ENCODE measurements at regions not wholly inside any gene's neighbourhood (a gene's known extent, or its start where the extent isn't known, plus 50 kb on each side); places are given as distances from the start of the nearest gene placed in this dataset.
"Not testable (repeated sequence)": the region's sequence is repeated elsewhere in the genome, so short reads cannot be mapped to it uniquely, and the experiment has no call there.

GRCh38 chr11:116680349-116681125 lies 92.2 kb downstream of the BUD13 start:
- DNase-seq (ENCODE audit: extremely low read depth in 1 of 11, low read depth in 9 of 11, low spot score in 4 of 11): no peak

DNA sequence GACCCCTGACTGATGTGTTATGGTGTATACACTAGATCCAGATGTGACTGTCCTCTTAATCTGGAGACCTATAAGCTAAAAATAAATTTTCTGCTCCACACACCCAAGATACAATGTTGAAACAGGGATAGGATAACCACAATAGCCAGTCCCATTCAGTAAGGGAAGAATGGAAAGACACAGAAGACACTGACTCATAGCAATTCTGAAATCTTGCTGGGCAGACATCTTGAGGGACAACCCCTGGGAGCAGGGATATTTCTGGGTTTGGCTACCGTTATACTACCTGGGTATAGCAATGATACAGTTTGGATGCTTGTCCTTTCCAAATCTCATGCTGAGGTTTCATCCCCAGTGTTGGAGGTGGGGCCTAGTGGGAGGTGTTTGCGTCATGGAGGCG lies 93.9 kb downstream of the BUD13 start:
- no peak for DNase-seq (ENCODE audit: extremely low read depth in 1 of 11, low read depth in 9 of 11, low spot score in 4 of 11)

DNA sequence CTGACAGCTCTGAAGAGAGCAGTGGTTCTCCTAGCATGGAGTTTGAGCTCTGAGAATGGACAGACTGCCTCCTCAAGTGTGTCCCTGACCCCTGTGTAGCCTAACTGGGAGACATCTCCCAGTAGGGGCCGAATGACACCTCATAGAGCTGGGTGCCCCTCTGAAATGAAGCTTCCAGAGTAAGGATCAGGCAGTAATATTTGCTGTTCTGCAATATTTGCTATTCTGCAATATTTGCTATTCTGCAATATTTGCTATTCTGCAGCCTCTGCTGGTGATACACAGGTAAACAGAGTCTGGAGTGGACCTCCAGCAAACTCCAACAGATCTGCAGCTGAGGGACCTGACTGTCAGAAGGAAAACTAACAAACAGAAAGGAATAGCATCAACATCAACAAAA lies 105.5 kb downstream of the BUD13 start:
- not testable (repeated sequence) for DNase-seq (ENCODE audit: extremely low read depth in 1 of 11, low read depth in 9 of 11, low spot score in 4 of 11)

GRCh38 chr11:116666673-116667249 lies 106.0 kb downstream of the BUD13 start:
- DNase-seq (ENCODE audit: extremely low read depth in 1 of 11, low read depth in 9 of 11, low spot score in 4 of 11): not testable (repeated sequence)

DNA sequence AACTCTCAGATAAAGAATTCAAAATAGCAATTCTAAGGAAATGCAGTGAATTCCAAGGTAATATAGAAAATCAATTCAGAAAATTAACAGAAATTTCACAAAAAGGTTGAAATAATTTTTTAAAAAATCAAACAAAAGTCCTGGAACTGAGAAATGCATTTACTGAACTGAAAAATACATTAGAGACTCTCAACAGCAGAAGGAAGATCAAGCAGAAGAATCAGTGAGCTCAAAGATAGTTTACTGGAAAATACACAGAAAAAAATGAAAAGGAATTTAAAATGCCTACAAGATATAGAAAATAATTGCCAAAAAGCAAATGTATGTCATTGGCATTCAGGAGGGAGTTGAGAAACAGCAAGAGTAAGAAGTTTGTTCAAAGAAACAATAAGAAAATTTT lies 107.3 kb downstream of the BUD13 start:
- DNase-seq (ENCODE audit: extremely low read depth in 1 of 11, low read depth in 9 of 11, low spot score in 4 of 11): no peak

DNA sequence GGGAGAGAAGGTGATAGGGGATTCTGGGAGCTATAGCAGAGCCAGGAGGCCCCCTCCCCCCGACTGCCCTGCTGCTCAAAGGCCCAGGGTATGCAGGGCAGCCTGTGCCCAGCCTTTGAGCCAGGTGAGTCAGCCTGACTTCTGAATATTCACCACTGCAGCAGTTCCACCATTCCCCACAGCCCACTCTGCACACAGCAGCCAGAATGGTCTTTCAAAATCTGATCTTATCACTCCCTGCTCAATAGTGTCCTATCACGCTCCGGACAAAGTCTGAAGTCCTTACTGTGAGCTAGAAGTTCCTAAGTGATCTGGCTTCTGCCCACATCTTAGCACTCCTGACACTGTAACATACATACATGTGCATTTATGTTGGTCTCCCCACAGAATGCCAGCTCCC lies 111.7 kb downstream of the BUD13 start:
- DNase-seq (ENCODE audit: extremely low read depth in 1 of 11, low read depth in 9 of 11, low spot score in 4 of 11): no peak

DNA sequence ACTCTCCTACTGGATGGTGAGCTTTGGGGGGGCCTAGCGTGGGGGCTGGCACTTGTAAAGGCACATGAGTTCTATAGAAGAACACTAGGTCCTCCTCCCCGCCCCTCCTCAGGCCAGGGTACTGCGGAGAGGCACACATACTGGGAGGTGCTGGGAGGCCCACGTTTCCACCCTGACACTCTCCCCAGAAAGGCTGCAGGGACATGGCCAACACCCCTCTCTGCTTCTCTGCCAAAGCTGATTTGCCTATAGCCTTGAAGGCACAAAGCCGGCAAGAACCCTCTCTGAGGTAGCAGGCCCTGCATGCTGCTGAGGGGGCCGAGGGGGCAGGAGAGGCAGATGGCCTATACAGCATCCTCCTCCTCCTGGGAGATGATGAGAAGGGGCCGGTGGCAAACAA lies 112.8 kb downstream of the BUD13 start:
- no peak for DNase-seq (ENCODE audit: extremely low read depth in 1 of 11, low read depth in 9 of 11, low spot score in 4 of 11)

- DNase-seq (ENCODE audit: extremely low read depth in 1 of 11, low read depth in 9 of 11, low spot score in 4 of 11): no peak
Measured at GRCh38 chr11:116658876-116659535, 113.8 kb downstream of the BUD13 start.

DNA sequence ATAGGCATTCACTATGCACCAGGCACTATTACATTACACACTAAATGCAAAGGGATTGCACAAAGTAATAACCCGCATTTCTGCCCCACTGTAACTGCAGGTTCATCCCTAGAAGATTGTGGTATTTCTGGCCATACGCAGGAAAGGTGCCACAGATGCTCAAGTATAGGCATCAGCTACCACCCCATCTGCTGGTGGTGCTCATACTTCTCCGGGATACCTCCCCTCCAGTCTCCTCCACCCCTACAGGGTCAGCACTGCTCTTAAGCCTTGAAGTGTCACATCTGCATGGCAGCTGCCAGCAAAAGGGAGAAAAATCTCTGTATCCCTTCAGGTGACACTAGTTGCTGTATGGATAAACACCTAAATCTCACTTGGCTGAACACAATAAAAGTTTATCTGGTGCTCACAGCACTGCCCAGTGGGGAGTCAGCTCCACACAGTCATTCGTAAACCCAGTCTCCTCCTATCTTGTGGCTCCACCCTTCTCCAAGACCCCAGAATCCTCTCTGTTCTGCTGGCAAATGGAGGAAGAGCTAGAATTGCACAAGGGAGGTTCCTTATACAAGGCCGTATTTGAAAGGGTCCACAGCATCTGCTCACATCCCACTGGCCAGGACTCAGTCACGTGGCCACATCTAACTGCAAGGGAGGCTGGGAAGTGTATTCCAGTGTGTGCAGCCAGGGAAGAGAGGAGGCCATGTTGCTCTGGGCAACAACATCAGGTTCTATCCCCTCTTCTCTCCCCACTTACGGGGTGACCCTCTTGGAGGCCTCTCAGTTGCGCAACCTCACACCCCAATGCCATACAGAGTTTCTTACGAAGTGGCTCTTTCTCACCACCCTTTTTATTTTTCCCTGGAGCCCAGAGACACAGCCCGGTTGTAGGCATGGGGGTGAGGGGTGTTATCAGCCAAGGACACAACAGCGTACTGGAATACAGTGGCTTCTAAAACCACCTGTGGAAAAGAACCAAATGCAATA lies 114.7 kb downstream of the BUD13 start:
- no peak for DNase-seq (ENCODE audit: extremely low read depth in 1 of 11, low read depth in 9 of 11, low spot score in 4 of 11)

DNA sequence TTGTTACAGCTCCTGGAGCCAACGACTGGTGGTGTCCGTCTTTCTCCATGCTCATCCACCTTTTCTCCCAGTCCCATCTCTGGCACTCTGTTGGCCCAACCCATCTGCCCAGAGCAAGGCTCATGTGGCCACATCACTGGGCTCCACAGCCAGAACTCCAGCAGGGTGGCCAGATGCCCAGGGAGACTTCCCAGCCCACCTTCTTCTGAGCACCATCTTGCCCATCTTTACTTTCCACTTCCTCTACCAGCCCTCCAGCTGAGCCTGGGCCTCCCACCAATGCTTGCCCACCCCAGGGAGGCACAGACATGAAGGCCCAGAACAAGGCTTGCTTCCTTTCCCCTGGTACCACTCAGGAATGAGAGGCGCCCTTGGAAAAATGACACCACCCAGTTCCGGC lies 116.8 kb downstream of the BUD13 start:
- no peak for DNase-seq (ENCODE audit: extremely low read depth in 1 of 11, low read depth in 9 of 11, low spot score in 4 of 11)

GRCh38 chr11:116654526-116654925 lies 118.3 kb downstream of the BUD13 start:
- no peak for DNase-seq (ENCODE audit: extremely low read depth in 1 of 11, low read depth in 9 of 11, low spot score in 4 of 11)

GRCh38 chr11:116653206-116653605 lies 119.6 kb downstream of the BUD13 start:
- DNase-seq (ENCODE audit: extremely low read depth in 1 of 11, low read depth in 9 of 11, low spot score in 4 of 11): peak in 1 of 11 donors; percentile 7

GRCh38 chr11:116651737-116652237 lies 121.0 kb downstream of the BUD13 start:
- DNase-seq (ENCODE audit: extremely low read depth in 1 of 11, low read depth in 9 of 11, low spot score in 4 of 11): no peak

DNA sequence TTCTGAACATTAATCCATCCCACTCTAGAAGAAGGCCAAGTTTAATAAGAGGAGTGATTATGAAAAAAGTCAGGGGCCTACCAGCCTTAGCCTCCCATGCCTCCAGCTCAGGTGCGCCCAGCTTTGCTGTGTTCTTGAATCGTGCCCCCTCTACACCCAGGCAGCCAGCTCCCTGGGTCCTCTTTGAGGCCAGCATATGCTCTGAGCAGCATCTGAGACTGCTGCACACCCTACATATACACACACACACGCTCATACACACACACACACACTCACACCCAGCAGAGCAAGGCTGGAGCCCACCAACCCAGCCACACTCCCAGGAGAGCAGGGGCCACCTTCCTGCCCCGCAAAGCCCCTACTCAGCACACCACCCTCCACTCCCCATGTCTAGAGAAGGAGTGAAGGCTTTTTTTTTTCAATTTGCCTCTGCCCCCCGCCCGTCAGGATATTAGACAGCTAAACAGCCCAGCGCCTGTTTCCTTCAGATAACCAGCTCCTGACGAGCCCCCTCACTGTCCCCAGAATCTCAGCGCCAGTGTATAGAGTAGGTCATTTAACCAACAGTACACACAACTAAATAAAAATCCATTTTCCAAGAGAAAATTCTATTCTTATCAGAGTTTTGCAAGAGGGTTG lies 121.6 kb downstream of the BUD13 start:
- DNase-seq (ENCODE audit: extremely low read depth in 1 of 11, low read depth in 9 of 11, low spot score in 4 of 11): no peak

DNA sequence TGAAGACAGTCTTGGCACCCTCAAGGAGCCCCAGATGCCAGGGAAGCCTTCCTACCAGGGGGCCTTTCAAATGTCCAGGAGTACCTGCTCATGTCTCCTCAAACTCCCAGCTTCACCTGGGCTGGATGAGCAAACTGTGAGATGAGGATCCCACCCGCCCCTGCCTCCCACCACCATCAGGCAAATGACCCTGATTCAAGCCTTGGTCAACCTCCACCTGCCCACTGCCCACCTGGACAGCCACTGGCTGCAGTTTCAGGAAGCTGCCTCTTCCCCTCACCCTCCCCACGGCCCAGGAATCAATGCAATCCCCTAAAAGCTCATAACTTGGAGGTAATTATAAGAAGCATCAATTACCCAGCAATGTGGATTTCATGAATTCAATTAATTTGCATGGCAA lies 122.7 kb downstream of the BUD13 start:
- DNase-seq (ENCODE audit: extremely low read depth in 1 of 11, low read depth in 9 of 11, low spot score in 4 of 11): no peak

DNA sequence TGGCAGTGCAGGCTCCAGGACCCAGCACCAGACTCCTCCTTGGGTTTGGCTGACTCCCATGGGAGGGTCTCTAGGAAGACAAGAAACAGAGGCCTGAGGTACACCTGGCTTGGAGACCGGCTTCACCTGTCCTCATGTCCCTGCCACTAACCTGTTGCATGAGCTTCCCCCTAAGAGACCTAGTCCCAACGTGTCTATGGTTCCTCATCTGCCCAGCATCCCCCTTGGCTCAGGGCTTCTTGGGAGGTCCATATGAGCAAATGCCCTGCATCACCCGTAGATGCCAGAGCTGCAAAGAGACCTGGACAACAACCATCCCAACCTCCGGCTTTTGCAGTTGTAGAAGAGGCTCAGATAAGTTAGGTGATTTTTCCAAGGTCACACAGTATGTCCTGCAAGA lies 123.5 kb downstream of the BUD13 start:
- DNase-seq (ENCODE audit: extremely low read depth in 1 of 11, low read depth in 9 of 11, low spot score in 4 of 11): no peak

GRCh38 chr11:116648247-116649174 lies 124.3 kb downstream of the BUD13 start:
- no peak for DNase-seq (ENCODE audit: extremely low read depth in 1 of 11, low read depth in 9 of 11, low spot score in 4 of 11)

All from renal cortex interstitium (tissue), 11 donors.